ENCODE measurements at regions not wholly inside any gene's neighbourhood (a gene's known extent, or its start where the extent isn't known, plus 50 kb on each side); places are given as distances from the start of the nearest gene placed in this dataset.

- ChIA-PET POLR2A (no interaction called here), CTCF (no interaction called here)
- no peak for TF ChIP-seq CTCF (IDR thresholded peaks at IDR 0.05; ENCODE audit: control extremely low read depth, extremely low read depth, low read depth, missing control alignments)
- DNase-seq (ENCODE audit: extremely low spot score), result no peak
Measured at GRCh38 chr3:189118896-189119295, 52.9 kb upstream of the TPRG1 start.

GRCh38 chr3:189119950-189120349 is 51.8 kb upstream of the TPRG1 start:
- TF ChIP-seq CTCF (IDR thresholded peaks at IDR 0.05; ENCODE audit: control extremely low read depth, extremely low read depth, low read depth, missing control alignments), result no peak
- CTCF ChIA-PET, result no interaction called here
- no peak for DNase-seq (ENCODE audit: extremely low spot score)
- POLR2A ChIA-PET, result no interaction called here

GRCh38 chr3:189121092-189121491 is 50.7 kb upstream of the TPRG1 start:
- ChIA-PET POLR2A (no interaction called here), CTCF (interaction anchor here (2.9 to 4.2 kb wide), 2 partner anchors 11 to 15 kb away, joined by 9 to 14 read pairs; no protein-coding TSS in a partner anchor)
- no peak for DNase-seq (ENCODE audit: extremely low spot score)
- TF ChIP-seq CTCF (IDR thresholded peaks at IDR 0.05; ENCODE audit: control extremely low read depth, extremely low read depth, low read depth, missing control alignments), result no peak

Measured in GM10248 (cell line).